HEK293T (cell line): ENCODE measurements at regions not wholly inside any gene's neighbourhood (a gene's known extent, or its start where the extent isn't known, plus 50 kb on each side); places are given as distances from the start of the nearest gene placed in this dataset.

Experiments used
- ARNT ChIP-seq: fragments of 450-650 bp; IDR thresholded peaks from 2 replicates; pipeline ENCODE4 v1.6.1; 2017; ENCODE audit warnings: mild to moderate bottlenecking
- BHLHE40 ChIP-seq: fragments of 450-650 bp; IDR thresholded peaks from 2 replicates; pipeline ENCODE4 v1.6.1; 2016; ENCODE audit warnings: mild to moderate bottlenecking, moderate library complexity, borderline replicate concordance
- CTBP1 ChIP-seq: fragments of 450-650 bp; IDR thresholded peaks from 2 replicates; pipeline ENCODE4 v1.6.1; 2016; ENCODE audit warnings: borderline replicate concordance
- ELF4 ChIP-seq: fragments of 450-650 bp; IDR thresholded peaks from 2 replicates; pipeline ENCODE4 v1.6.1; 2017; ENCODE audit warnings: antibody characterized with exemption
- FOXA1 ChIP-seq: fragments of 450-650 bp; IDR thresholded peaks from 2 replicates; pipeline ENCODE4 v1.6.1; 2016; ENCODE audit warnings: mild to moderate bottlenecking
- FOXM1 ChIP-seq: fragments of 450-650 bp; IDR thresholded peaks from 2 replicates; pipeline ENCODE4 v1.6.1; 2017; ENCODE audit warnings: mild to moderate bottlenecking, borderline replicate concordance
- LEF1 ChIP-seq: fragments of 450-650 bp; IDR thresholded peaks from 2 replicates; pipeline ENCODE4 v1.6.1; 2017; ENCODE audit warnings: mild to moderate bottlenecking, borderline replicate concordance
- NFRKB ChIP-seq: fragments of 450-650 bp; IDR thresholded peaks from 2 replicates; pipeline ENCODE4 v1.6.1; 2016; ENCODE audit warnings: mild to moderate bottlenecking, moderate library complexity
- SP1 ChIP-seq: fragments of 450-650 bp; IDR thresholded peaks from 2 replicates; pipeline ENCODE4 v1.6.1; 2017
- SUZ12 ChIP-seq: fragments of 450-650 bp; IDR thresholded peaks from 2 replicates; pipeline ENCODE4 v1.6.1; 2016; ENCODE audit warnings: mild to moderate bottlenecking
- TARDBP ChIP-seq: fragments of 450-650 bp; IDR thresholded peaks from 2 replicates; pipeline ENCODE4 v1.6.1; 2016
- ZNF384 ChIP-seq: fragments of 450-650 bp; IDR thresholded peaks from 2 replicates; pipeline ENCODE4 v1.6.1; 2016
- TF ChIP-seq, protein P1 (sequence below): fragments of 450-650 bp; IDR thresholded peaks from 2 replicates; pipeline ENCODE4 v1.6.1; 2016

DNA sequence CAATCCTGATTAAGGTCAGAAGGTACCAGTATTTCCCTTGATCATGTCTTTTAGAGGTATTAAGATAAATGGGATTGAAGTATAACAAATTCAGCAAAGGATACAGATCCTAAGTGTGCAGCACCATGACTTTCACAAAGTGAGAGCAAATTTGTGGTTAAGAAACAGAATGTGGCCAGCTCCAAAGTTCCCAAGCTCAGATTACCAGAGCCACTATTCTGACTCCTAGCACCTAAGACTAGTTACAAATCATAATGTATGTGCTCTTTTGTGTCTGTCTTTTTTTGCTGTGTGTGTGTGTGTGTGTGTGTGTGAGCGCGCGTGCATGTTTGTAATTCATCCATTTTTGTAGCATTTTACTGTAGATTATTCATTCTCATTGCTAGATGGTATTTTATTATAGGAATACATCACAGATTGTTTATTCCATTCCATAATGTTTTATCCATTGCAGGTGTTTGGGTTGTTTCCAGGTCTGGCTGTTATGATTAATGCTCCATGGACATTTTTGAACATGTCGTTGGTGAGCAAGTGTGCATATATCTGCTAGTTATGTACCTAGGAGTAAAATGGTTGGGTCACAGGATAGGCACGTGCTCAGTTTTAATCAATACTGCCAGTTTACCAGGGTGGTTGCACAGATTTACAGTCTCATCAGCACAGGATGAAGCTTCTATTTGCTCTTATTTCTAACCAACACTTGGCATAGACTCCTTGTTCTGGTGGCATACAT lies 314.0 kb upstream of the JAG1 start:
- TF ChIP-seq FOXM1 (no peak), SUZ12 (no peak), SP1 (no peak), ELF4 (no peak), CTBP1 (no peak), ARNT (no peak), BHLHE40 (no peak), LEF1 (no peak), NFRKB (no peak), TARDBP (no peak), FOXA1 (no peak), ZNF384 (no peak)
- TF ChIP-seq, protein P1, sequence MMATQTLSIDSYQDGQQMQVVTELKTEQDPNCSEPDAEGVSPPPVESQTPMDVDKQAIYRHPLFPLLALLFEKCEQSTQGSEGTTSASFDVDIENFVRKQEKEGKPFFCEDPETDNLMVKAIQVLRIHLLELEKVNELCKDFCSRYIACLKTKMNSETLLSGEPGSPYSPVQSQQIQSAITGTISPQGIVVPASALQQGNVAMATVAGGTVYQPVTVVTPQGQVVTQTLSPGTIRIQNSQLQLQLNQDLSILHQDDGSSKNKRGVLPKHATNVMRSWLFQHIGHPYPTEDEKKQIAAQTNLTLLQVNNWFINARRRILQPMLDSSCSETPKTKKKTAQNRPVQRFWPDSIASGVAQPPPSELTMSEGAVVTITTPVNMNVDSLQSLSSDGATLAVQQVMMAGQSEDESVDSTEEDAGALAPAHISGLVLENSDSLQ: no peak
